ENCODE measurements at regions not wholly inside any gene's neighbourhood (a gene's known extent, or its start where the extent isn't known, plus 50 kb on each side); places are given as distances from the start of the nearest gene placed in this dataset.

GRCh38 chr22:48055827-48056226 is 1293.4 kb downstream of the TBC1D22A start:
- H3K9me3 ChIP-seq (ENCODE audit: control insufficient read depth in 5 of 5, low read length in 5 of 5): peaks cover 0 to 5% (median 0%) of the 10 kb centered on the region in 5 donors
- no peaks in the 10 kb centered on the region for H3K36me3 ChIP-seq (ENCODE audit: control insufficient read depth in 5 of 5, insufficient read depth in 5 of 5, low read length in 5 of 5)
- peaks cover 0 to 22% (median 3%) of the 10 kb centered on the region in 5 donors for H3K27me3 ChIP-seq (ENCODE audit: control insufficient read depth in 5 of 5, insufficient read depth in 4 of 5, low read length in 5 of 5)
- no peak overlapping the region for H3K4me3 ChIP-seq (ENCODE audit: low read depth in 1 of 5, low read length in 5 of 5)
- H3K27ac ChIP-seq (ENCODE audit: low read depth, low read length): no peak overlapping the region
- no peak overlapping the region for H3K9ac ChIP-seq (ENCODE audit: low read length in 5 of 5)
- peaks cover 0 to 2% (median 0%) of the 10 kb centered on the region in 5 donors for H3K4me1 ChIP-seq (ENCODE audit: control insufficient read depth in 5 of 5, insufficient read depth in 5 of 5, low read length in 5 of 5)

- Histone ChIP-seq H3K9ac (ENCODE audit: low read length in 5 of 5) (no peak overlapping the region), H3K4me1 (ENCODE audit: control insufficient read depth in 5 of 5, insufficient read depth in 5 of 5, low read length in 5 of 5) (peaks cover 0 to 2% (median 0%) of the 10 kb centered on the region in 5 donors), H3K27ac (ENCODE audit: low read depth, low read length) (no peak overlapping the region), H3K27me3 (ENCODE audit: control insufficient read depth in 5 of 5, insufficient read depth in 4 of 5, low read length in 5 of 5) (peaks cover 0 to 22% (median 3%) of the 10 kb centered on the region in 5 donors), H3K4me3 (ENCODE audit: low read depth in 1 of 5, low read length in 5 of 5) (no peak overlapping the region), H3K9me3 (ENCODE audit: control insufficient read depth in 5 of 5, low read length in 5 of 5) (peaks cover 0 to 5% (median 0%) of the 10 kb centered on the region in 5 donors), H3K36me3 (ENCODE audit: control insufficient read depth in 5 of 5, insufficient read depth in 5 of 5, low read length in 5 of 5) (no peaks in the 10 kb centered on the region)
Measured at GRCh38 chr22:48055185-48055584, 1292.7 kb downstream of the TBC1D22A start.

DNA sequence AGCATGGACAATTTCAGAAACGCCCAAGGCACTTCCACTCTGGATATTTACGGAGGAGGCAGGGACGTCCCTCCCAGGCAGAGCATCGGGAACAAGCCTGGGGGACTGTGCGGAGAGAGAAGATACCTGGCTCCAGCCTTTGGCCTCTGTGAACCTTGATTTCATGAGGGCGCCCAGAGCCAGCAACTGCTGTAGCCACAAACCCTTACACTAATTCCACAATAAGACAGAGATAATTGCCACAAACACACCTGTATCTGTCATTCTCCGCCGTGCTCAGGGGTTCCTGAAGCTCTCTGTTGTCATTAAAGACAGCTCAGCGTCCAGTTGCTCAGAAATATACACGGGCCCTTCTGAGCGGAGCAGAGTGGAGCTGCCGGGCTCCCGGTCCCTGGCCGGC is 1292.1 kb downstream of the TBC1D22A start:
- no peaks in the 10 kb centered on the region for H3K36me3 ChIP-seq (ENCODE audit: control insufficient read depth in 5 of 5, insufficient read depth in 5 of 5, low read length in 5 of 5)

DNA sequence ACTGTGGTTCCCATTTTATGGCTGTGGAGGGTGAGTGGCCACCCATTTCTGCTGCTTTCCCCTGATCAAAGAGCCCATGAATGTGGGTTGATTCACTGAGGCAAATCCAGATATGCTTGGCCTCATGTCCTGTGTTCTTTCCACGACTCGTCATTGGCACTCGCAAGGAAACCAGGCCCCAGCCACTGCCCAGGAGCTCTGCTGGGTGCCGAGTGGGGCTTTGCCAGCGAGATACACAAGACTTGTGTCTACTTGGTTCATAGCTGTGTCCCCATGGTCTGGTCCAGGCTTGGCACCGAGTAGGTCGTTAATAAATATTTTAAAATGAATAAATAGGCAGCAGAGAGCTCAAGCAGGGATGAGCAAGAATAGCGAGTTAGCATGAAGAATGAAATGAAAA is 1291.5 kb downstream of the TBC1D22A start:
- Histone ChIP-seq H3K4me1 (ENCODE audit: control insufficient read depth in 5 of 5, insufficient read depth in 5 of 5, low read length in 5 of 5) (peaks cover 0 to 2% (median 0%) of the 10 kb centered on the region in 5 donors), H3K27me3 (ENCODE audit: control insufficient read depth in 5 of 5, insufficient read depth in 4 of 5, low read length in 5 of 5) (peaks cover 0 to 22% (median 3%) of the 10 kb centered on the region in 5 donors), H3K9me3 (ENCODE audit: control insufficient read depth in 5 of 5, low read length in 5 of 5) (peaks cover 0 to 4% (median 0%) of the 10 kb centered on the region in 5 donors)

More for the DNA sequence above, 1292.1 kb downstream of the TBC1D22A start:
- H3K4me3 ChIP-seq (ENCODE audit: low read depth in 1 of 5, low read length in 5 of 5): no peak overlapping the region
- H3K4me1 ChIP-seq (ENCODE audit: control insufficient read depth in 5 of 5, insufficient read depth in 5 of 5, low read length in 5 of 5): peaks cover 0 to 2% (median 0%) of the 10 kb centered on the region in 5 donors
- H3K9ac ChIP-seq (ENCODE audit: low read length in 5 of 5): no peak overlapping the region
- peaks cover 0 to 22% (median 3%) of the 10 kb centered on the region in 5 donors for H3K27me3 ChIP-seq (ENCODE audit: control insufficient read depth in 5 of 5, insufficient read depth in 4 of 5, low read length in 5 of 5)
- peaks cover 0 to 5% (median 0%) of the 10 kb centered on the region in 5 donors for H3K9me3 ChIP-seq (ENCODE audit: control insufficient read depth in 5 of 5, low read length in 5 of 5)
- H3K27ac ChIP-seq (ENCODE audit: low read depth, low read length): no peak overlapping the region

DNA sequence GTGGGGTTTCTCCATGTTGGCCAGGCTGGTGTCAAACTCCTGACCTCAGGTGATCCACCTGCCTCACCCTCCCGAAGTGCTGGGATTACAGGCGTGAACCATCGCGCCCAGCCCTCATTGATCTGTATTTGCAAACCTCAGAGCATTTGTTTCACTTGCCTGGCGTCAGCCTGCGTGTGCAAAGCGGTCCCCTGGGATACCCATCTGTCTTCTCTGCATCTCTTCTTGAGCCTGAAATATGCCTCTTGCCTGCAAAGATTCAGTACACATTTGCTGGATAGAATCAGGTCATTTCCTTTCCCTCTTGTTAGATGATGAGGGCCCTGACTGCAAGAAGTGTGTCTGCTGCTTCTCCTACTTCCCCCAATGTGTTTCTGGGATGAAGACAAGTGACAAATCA is 1291.0 kb downstream of the TBC1D22A start:
- H3K27me3 ChIP-seq (ENCODE audit: control insufficient read depth in 5 of 5, insufficient read depth in 4 of 5, low read length in 5 of 5): peaks cover 0 to 17% (median 3%) of the 10 kb centered on the region in 5 donors
- H3K4me3 ChIP-seq (ENCODE audit: low read depth in 1 of 5, low read length in 5 of 5): no peak overlapping the region
- H3K4me1 ChIP-seq (ENCODE audit: control insufficient read depth in 5 of 5, insufficient read depth in 5 of 5, low read length in 5 of 5): peaks cover 0 to 2% (median 0%) of the 10 kb centered on the region in 5 donors
- H3K27ac ChIP-seq (ENCODE audit: low read depth, low read length): no peak overlapping the region
- no peak overlapping the region for H3K9ac ChIP-seq (ENCODE audit: low read length in 5 of 5)
- H3K36me3 ChIP-seq (ENCODE audit: control insufficient read depth in 5 of 5, insufficient read depth in 5 of 5, low read length in 5 of 5): no peaks in the 10 kb centered on the region
- H3K9me3 ChIP-seq (ENCODE audit: control insufficient read depth in 5 of 5, low read length in 5 of 5): peaks cover 0 to 2% (median 0%) of the 10 kb centered on the region in 5 donors

More for the DNA sequence above, 1291.5 kb downstream of the TBC1D22A start:
- H3K9ac ChIP-seq (ENCODE audit: low read length in 5 of 5): no peak overlapping the region
- no peaks in the 10 kb centered on the region for H3K36me3 ChIP-seq (ENCODE audit: control insufficient read depth in 5 of 5, insufficient read depth in 5 of 5, low read length in 5 of 5)
- H3K4me3 ChIP-seq (ENCODE audit: low read depth in 1 of 5, low read length in 5 of 5): no peak overlapping the region
- H3K27ac ChIP-seq (ENCODE audit: low read depth, low read length): no peak overlapping the region

DNA sequence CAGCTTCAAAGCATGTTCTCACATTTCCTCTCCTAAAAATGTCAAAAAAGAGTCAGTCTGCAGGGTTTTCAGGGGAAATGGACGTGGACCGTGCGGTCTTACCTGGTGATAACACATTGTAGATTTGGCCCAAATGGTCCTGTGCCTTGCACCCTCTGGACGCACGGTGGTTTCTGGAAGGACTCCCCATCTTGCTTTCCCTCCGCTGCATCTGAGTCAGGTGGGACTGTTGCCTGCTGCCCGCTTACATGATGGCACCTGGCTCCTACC is 1290.1 kb downstream of the TBC1D22A start:
- Histone ChIP-seq H3K27me3 (ENCODE audit: control insufficient read depth in 5 of 5, insufficient read depth in 4 of 5, low read length in 5 of 5) (peaks cover 0 to 15% (median 3%) of the 10 kb centered on the region in 5 donors), H3K4me3 (ENCODE audit: low read depth in 1 of 5, low read length in 5 of 5) (no peak overlapping the region), H3K4me1 (ENCODE audit: control insufficient read depth in 5 of 5, insufficient read depth in 5 of 5, low read length in 5 of 5) (peaks cover 0 to 2% (median 0%) of the 10 kb centered on the region in 5 donors), H3K9me3 (ENCODE audit: control insufficient read depth in 5 of 5, low read length in 5 of 5) (no peaks in the 10 kb centered on the region), H3K36me3 (ENCODE audit: control insufficient read depth in 5 of 5, insufficient read depth in 5 of 5, low read length in 5 of 5) (no peaks in the 10 kb centered on the region), H3K27ac (ENCODE audit: low read depth, low read length) (no peak overlapping the region), H3K9ac (ENCODE audit: low read length in 5 of 5) (no peak overlapping the region)

GRCh38 chr22:48051796-48052620 is 1289.6 kb downstream of the TBC1D22A start:
- no peak overlapping the region for H3K9ac ChIP-seq (ENCODE audit: low read length in 5 of 5)
- H3K27ac ChIP-seq (ENCODE audit: low read depth, low read length): no peak overlapping the region
- no peak overlapping the region for H3K4me3 ChIP-seq (ENCODE audit: low read depth in 1 of 5, low read length in 5 of 5)
- H3K27me3 ChIP-seq (ENCODE audit: control insufficient read depth in 5 of 5, insufficient read depth in 4 of 5, low read length in 5 of 5): peaks cover 0 to 15% (median 2%) of the 10 kb centered on the region in 5 donors
- H3K4me1 ChIP-seq (ENCODE audit: control insufficient read depth in 5 of 5, insufficient read depth in 5 of 5, low read length in 5 of 5): peaks cover 0 to 2% (median 0%) of the 10 kb centered on the region in 5 donors
- no peaks in the 10 kb centered on the region for H3K36me3 ChIP-seq (ENCODE audit: control insufficient read depth in 5 of 5, insufficient read depth in 5 of 5, low read length in 5 of 5)
- no peaks in the 10 kb centered on the region for H3K9me3 ChIP-seq (ENCODE audit: control insufficient read depth in 5 of 5, low read length in 5 of 5)

DNA sequence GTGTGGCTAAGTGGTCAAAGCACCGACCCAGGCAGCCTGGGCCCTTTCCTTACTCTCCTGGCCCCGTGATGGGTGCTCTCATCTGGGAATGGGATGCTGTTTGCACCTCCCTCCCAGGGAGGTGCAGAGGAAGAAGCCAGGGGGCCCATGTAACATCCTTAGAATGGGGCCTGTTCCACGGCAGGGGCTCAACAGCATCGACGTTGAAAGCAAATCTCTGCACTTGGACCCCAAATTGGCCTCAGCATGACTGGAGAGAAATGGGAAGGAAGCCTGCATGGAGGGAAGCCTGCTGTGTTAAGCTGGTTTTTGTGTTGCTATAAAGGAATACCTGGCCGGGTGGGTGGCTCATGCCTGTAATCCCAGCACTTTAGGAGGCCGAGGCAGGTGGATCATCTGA is 1288.4 kb downstream of the TBC1D22A start:
- Histone ChIP-seq H3K4me3 (ENCODE audit: low read depth in 1 of 5, low read length in 5 of 5) (no peak overlapping the region), H3K27ac (ENCODE audit: low read depth, low read length) (no peak overlapping the region), H3K36me3 (ENCODE audit: control insufficient read depth in 5 of 5, insufficient read depth in 5 of 5, low read length in 5 of 5) (no peaks in the 10 kb centered on the region), H3K9ac (ENCODE audit: low read length in 5 of 5) (no peak overlapping the region), H3K27me3 (ENCODE audit: control insufficient read depth in 5 of 5, insufficient read depth in 4 of 5, low read length in 5 of 5) (peaks cover 0 to 13% (median 0%) of the 10 kb centered on the region in 5 donors), H3K4me1 (ENCODE audit: control insufficient read depth in 5 of 5, insufficient read depth in 5 of 5, low read length in 5 of 5) (peaks cover 0 to 2% (median 0%) of the 10 kb centered on the region in 5 donors), H3K9me3 (ENCODE audit: control insufficient read depth in 5 of 5, low read length in 5 of 5) (no peaks in the 10 kb centered on the region)

- H3K27me3 ChIP-seq (ENCODE audit: control insufficient read depth in 5 of 5, insufficient read depth in 4 of 5, low read length in 5 of 5): peaks cover 0 to 9% (median 0%) of the 10 kb centered on the region in 5 donors
- no peaks in the 10 kb centered on the region for H3K9me3 ChIP-seq (ENCODE audit: control insufficient read depth in 5 of 5, low read length in 5 of 5)
- H3K4me3 ChIP-seq (ENCODE audit: low read depth in 1 of 5, low read length in 5 of 5): no peak overlapping the region
- no peaks in the 10 kb centered on the region for H3K36me3 ChIP-seq (ENCODE audit: control insufficient read depth in 5 of 5, insufficient read depth in 5 of 5, low read length in 5 of 5)
- H3K9ac ChIP-seq (ENCODE audit: low read length in 5 of 5): no peak overlapping the region
- H3K4me1 ChIP-seq (ENCODE audit: control insufficient read depth in 5 of 5, insufficient read depth in 5 of 5, low read length in 5 of 5): no peaks in the 10 kb centered on the region
- no peak overlapping the region for H3K27ac ChIP-seq (ENCODE audit: low read depth, low read length)
Measured at GRCh38 chr22:48049116-48049515, 1286.7 kb downstream of the TBC1D22A start.

DNA sequence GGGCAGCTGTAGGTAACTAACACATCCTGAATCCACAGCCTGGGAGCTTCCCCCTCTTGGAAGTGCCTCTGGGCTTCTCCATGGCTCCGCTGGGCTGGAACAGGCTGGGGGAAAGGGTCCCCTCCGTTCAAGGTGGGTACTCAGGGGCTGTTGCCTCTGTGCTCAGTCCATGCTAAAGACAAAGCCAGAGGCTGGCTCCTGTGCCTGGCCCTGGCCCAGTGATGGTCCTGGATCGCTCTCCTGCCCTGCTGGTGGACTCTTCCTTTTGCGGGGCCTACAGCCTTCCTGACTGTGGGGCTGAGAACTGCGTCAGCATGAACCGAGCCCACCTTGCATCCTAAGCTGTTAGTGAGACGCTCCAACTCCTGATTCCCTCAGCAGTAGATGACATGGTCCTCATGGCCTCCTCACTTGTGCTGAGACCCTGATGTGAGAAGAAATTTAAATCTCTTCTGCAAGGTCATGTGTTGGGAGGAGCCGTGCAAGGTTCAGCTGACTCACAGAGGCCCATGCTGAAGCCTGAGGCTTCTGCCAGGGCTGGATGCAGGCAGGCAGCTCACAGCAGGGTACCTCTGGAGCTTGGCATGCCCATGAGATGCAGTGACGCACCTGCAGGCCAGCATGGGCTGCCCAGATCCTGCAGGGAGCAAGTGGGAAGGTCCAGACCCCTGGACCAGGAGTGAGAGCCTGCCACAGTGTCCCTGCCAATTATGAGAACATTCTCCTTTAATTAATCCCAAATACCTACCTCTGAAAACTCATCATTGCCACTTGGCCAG is 1285.5 kb downstream of the TBC1D22A start:
- no peaks in the 10 kb centered on the region for H3K9me3 ChIP-seq (ENCODE audit: control insufficient read depth in 5 of 5, low read length in 5 of 5)
- no peak overlapping the region for H3K9ac ChIP-seq (ENCODE audit: low read length in 5 of 5)
- H3K27ac ChIP-seq (ENCODE audit: low read depth, low read length): no peak overlapping the region
- no peaks in the 10 kb centered on the region for H3K36me3 ChIP-seq (ENCODE audit: control insufficient read depth in 5 of 5, insufficient read depth in 5 of 5, low read length in 5 of 5)
- H3K27me3 ChIP-seq (ENCODE audit: control insufficient read depth in 5 of 5, insufficient read depth in 4 of 5, low read length in 5 of 5): peaks cover 0 to 10% (median 3%) of the 10 kb centered on the region in 5 donors
- no peaks in the 10 kb centered on the region for H3K4me1 ChIP-seq (ENCODE audit: control insufficient read depth in 5 of 5, insufficient read depth in 5 of 5, low read length in 5 of 5)
- no peak overlapping the region for H3K4me3 ChIP-seq (ENCODE audit: low read depth in 1 of 5, low read length in 5 of 5)
